Activated CD4-positive, alpha-beta T cell treated with anti-CD3 and anti-CD28 coated beads, Interleukin-2, amount 50 U/mL, for 1 hour (primary cell): ENCODE measurements at regions not wholly inside any gene's neighbourhood (a gene's known extent, or its start where the extent isn't known, plus 50 kb on each side); places are given as distances from the start of the nearest gene placed in this dataset.

Experiments used
- DNase-seq: peaks from one replicate; pipeline ENCODE4 v3.0.0-alpha.2; 2020

- no peak for DNase-seq
Measured at GRCh38 chr4:22910200-22910599, 217.5 kb downstream of the GBA3 start.

DNA sequence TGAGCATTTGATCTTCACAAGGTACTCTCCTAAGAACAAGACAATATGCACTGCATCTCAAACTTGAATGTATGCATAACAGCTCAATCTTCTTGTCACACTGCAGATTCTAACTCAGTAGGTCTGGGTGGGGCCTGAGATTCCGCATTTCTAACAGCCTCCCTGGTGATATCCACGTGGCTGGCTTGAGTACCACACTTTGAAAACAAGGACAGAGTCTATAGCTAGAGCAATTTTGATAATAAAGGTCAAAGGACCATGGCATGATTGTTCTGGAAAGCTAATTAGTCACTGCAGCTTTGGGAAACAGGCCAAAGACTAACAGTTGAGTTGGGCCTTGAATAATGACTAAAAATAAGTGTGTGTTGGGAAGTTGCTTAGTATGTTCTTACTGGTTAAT is 213.3 kb downstream of the GBA3 start:
- DNase-seq, result no peak

DNA sequence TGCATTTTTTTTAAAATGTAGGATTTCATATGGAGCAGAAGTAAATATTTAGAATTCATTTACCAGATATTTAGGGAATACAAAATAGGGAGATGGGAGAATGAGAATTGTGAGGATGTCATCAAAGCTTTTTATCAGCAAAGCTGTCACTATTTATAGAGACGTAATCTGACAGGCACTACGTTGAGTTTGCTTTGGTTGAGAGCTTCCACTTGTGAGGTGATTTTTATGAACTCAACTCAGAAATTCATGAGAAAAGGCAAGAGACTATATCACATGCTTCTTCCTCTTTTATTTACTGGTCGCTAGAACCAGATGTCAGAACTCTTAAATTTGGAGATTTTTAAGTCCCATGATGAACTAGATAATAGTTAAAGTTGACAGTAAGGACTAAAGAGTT is 211.2 kb downstream of the GBA3 start:
- no peak for DNase-seq

DNA sequence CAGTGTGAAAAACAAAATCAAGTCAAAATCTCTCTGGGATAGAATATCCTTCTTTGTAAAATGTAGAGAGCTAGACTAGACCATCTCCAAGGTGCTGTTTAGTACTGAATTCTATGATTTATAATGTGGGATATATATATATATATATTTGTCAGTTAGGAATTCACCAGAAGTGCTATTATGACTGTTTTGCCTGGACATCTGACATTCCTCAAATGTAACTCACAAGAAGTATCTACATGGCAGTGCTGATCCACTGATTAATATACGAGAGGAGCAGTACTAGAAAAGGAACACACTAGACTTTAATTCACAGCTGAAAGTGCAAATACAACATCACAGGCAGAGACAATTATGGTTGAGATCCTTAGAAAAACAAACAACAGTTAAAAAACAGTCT is 208.9 kb downstream of the GBA3 start:
- DNase-seq, result no peak

- DNase-seq, result no peak
Measured at GRCh38 chr4:22900876-22901275, 208.1 kb downstream of the GBA3 start.

- peak; percentile 1 for DNase-seq
Measured at GRCh38 chr4:22897520-22898108, 204.9 kb downstream of the GBA3 start.

- DNase-seq, result no peak
Measured at GRCh38 chr4:22895482-22895881, 202.7 kb downstream of the GBA3 start.

GRCh38 chr4:22884157-22884556 is 191.4 kb downstream of the GBA3 start:
- DNase-seq, result no peak

DNA sequence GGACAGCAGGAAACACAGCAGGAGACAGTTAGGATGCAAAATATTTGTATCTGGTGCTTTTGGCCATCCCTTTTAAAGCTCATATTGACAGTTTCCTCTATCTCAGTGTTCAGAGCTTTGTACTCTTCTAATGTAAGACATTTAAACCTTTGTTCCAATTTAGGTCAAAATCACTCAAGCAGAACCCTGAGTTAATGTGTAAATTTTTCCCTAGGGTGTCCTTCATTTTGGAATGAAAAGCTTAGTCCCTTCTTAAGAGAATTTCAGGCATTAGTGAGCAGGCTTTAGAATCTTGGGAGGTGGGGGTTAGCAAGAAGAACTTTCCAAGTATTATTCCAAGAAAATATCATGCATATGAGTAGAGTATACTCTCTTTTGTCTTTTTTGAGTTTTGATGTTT is 188.7 kb downstream of the GBA3 start:
- no peak for DNase-seq

DNA sequence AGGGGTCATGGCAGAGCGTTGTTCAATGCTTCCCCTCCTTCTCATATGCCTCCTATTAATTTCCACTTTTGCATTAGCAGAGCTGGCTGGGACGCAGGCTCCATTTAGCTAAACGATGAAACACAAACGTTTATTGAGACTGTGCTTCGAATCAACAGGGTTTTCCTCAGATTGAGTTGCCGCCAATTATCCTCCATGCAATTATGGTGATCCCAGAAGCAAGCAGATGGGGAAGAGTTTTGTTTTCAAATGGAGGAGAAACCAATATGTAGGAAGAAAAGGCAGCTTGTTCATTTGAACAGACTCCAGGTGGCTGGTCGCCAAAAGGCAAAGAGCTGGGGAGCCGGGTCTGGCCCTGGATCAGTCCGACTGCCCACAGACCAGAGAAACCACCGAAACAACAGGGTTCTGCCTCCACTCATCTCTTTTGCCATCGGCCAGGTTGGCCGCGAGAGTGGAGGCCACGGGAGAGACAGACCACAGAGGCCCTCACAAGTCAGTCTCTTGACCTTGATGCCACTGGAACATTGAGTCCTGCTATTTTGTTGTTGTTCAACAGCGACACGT is 184.8 kb downstream of the GBA3 start:
- no peak for DNase-seq

- no peak for DNase-seq
Measured at GRCh38 chr4:22876270-22876669, 183.5 kb downstream of the GBA3 start.

DNA sequence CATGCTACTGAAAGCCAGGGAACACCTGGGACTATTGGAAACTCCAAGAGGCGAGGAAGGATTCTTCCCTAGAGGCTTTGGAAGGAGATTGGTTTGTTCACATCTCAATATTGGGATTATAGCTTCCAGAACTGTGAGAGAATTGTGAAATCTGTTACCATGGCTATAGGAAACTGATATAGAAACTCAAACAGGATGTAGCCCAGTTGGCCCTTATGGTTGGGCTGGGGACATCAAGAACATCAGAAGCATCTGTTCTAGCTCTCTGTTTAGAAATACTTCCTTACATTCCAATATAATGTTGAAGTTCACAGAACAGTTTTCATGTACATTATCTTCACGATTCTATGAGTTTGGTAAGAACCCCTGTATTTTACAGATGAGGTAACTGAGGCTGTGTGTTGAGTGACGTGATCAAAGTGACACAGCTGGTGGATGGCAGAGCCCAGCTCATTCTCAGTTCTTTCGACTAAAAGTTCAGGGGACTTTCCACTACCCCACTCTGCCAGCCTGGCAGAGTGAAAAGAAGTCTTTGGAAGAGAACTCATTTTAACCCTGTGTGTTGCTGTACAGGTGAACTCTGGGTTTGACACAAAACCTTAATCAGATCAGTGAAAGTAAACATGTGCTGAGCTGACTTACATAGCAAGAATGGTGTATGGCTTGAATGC is 183.0 kb downstream of the GBA3 start:
- DNase-seq, result no peak

DNA sequence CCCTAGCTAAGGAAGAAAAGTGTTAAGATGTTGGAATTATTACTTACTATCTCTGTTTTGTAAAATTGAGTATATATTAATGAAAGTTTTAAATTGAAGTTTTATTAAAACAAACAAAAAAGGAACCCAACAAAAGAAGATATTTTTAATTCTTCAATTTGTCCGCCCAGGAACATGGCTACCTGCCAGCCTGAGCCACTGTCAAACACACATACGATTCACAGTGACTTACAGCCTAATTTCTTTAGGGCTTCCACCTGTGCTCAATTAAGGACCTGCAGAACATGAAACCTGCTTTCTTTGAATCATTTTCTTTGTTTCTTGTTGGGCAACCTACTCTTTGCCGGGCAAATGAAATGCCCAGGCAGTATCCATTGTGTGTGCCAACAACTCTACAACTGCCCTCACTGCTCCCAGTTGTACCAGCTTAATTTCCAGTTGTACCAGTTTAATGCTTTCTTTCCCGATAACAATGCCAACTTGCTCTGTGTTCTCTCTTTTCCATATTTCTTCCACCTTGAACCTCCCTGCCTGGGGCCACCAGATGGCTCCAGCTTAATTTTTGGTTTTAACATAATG is 181.7 kb downstream of the GBA3 start:
- no peak for DNase-seq

DNA sequence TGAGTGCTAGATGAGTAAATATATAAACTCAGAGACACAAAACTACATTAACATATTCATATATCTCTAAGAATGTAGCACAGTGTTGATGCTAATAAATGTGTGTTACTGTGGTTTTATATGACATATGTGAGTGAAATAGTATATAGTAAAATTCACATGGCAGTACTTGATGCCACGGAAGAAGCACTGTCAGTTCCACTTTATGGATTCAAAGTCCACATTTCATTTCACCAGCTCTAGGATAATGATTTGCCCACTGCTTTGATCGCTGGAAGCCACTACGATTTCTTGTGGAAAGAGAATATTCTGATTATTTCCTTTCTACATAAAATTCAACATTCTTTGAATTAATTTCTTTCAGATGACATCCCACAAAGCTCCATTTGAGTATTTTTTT is 181.2 kb downstream of the GBA3 start:
- no peak for DNase-seq

- DNase-seq, result no peak
Measured at GRCh38 chr4:22870847-22871449, 178.2 kb downstream of the GBA3 start.

- DNase-seq, result no peak
Measured at GRCh38 chr4:22869235-22869634, 176.5 kb downstream of the GBA3 start.
